HG02884 (cell line): ENCODE measurements at regions not wholly inside any gene's neighbourhood (a gene's known extent, or its start where the extent isn't known, plus 50 kb on each side); places are given as distances from the start of the nearest gene placed in this dataset.
"Not testable (repeated sequence)": the region's sequence is repeated elsewhere in the genome, so short reads cannot be mapped to it uniquely, and the experiment has no call there.

Experiments used
- ATAC-seq: cut with Tn5 transposase; IDR thresholded peaks from one replicate; pipeline ENCODE4 v1.9.1; 2021; ENCODE audit warnings: mild to moderate bottlenecking, moderate library complexity; ENCODE audit not compliant: unreplicated experiment

DNA sequence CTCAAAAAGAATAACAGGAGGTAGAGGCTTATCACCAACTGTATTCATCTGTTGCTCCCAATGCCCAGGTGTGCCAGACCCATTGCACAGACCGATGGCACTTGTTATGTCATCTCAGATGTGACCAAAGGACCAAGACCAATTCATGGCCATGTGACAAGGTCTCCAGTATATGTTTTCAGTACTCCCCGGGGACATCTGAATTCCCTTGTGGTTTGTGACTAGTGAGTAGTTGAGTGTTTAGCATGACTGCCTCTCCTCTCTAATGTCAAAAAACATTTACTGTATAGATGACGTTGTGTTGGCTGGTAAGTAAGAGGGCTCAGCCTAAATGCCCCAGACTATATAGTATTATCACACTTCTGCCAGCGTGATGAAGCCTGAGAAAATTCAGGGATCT lies 202.1 kb upstream of the SMIM30 start:
- no peak for ATAC-seq

DNA sequence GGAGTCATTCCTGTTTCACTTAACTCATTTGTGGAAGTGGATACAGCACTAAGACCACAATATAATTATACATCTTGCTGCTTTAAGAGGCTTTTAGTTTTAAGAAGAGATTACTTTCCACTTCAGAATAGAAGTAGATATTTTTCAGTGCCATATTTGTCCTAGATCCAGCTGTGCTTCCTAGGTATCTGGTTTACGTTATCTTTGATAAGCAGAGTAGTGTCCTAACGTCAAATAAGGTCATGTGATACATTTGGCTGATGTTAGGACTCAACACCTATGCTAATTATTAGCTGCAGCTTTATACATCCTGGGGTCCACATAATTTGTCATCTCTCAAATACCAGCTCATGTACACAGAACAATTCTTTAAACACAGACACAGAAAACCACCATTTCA lies 196.2 kb upstream of the SMIM30 start:
- no peak for ATAC-seq

DNA sequence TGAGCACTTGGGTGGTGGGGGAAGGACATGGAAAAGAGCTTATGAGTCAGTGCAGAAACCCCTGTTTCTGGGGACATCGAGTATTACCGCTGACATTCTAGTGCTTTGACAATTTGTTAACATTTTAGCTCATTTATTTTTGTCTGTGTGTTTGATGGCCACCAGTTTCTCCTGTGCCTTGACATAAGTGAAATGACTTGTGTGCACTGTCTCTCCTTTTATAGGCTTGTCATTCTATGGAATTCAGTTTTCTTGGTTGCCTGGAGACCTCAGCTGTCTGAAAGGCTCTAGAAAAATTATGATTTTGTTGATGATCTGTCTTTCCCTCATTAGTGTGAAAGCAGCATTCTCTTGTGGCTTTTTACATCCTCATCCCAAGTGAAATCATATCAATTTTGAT lies 190.0 kb upstream of the SMIM30 start:
- no peak for ATAC-seq

DNA sequence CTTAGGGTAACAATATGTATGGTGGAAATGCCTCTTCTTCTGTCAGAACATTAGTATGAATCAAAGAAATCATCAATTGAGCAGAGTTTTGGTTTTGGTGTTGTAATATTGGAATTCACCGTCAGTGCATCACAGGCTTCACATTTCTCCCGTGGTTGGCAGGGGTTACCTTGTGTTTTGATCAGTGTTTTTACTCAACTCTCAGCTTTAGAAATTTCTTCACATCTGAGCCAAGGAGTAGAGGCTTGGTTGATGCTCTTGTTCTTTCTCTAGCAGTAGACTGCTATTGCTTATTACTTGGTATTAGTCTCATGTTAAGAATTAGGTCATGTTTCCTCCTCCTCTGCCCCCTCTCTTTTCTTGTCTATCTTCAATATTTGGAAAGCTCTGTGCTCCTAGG lies 188.8 kb upstream of the SMIM30 start:
- no peak for ATAC-seq

DNA sequence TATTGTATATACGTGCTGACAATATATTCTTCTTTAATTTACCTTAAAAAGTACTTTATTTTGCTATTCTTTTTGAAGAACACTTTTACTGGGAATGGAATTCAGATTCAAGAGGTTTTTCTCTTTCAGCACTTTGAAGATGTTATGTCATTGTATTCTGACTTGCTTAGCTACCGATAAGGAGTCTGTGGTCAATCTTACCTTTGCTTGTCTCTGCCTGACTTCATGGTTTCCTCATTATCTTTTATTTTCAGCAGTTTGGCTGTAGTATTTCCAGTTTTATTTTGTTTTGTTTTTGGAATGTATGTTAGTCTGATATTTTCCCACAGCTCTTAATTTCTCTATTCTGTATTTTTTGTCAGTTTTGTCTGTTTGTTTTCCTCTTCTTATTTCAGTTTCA lies 187.9 kb upstream of the SMIM30 start:
- no peak for ATAC-seq

DNA sequence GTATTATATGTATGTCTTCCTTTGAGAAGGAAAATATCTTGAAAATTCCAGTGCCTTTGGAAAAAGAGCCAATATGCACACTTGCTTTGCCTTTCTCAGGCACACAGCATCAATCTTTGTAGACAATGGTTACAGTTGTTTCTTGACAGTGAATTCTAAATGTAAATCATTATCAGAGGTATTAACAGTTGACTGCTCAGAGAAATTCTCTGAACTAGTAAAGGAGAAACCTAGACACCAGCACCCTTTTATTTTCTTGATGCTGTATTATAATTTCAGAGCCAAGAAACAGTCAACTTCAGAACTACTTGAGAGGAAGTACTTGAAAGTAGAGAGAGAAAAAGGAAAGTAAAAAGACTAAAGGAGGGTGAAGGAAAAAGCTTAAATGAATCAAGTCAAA lies 185.8 kb upstream of the SMIM30 start:
- no peak for ATAC-seq

DNA sequence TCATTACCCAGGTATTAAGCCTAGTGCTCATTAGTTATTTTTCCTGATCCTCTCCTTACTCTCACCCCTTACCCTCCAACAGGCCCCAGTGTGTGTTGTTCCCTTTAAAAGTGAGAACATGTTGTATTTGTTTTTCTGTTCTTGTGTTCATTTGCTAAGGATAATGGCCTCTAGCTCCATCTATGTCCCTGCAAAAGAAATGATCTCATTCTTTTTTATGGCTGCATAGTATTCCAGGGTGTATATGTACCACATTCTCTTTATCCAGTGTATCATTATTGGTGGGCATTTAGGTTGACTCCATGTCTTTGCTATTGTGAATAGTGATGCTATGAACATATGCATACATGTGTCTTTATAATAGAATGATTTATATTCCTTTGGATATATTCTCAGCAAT lies 185.0 kb upstream of the SMIM30 start:
- not testable (repeated sequence) for ATAC-seq

DNA sequence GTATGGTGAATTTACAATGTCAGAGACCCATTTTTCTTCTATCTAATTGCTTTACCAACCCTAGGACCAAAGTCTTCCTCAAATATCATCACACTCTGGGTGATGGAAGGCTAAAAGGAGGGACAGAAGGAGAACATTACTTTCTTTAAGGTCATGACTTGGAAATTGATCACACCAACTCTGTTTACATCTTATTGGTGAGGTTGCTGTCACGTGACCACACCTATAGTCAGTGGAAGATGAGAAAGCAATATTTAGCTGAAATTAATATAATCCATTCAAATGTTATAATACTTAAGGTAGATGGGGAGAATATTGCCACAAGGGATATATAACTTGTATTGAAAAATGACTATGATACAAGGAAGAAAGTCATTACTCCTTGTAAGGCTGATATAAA lies 183.6 kb upstream of the SMIM30 start:
- no peak for ATAC-seq

DNA sequence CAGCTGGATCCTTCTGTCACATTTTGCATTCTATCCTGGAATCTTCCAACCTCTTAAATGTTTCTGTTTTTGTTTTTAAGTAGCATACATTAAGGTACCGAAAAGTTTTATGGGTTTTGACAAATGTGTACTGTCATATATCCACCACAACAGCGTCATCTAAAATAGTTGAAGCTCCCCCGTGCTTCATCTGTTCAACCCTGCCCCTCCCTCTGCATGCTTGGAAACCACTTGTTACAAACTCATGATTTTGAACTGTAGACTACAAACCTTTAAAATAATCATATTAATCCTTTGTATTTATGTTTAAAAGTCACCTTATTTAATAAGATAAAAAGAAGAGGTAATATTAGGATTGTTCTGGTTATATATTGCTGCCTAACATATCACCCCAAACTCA lies 182.8 kb upstream of the SMIM30 start:
- ATAC-seq, result no peak

DNA sequence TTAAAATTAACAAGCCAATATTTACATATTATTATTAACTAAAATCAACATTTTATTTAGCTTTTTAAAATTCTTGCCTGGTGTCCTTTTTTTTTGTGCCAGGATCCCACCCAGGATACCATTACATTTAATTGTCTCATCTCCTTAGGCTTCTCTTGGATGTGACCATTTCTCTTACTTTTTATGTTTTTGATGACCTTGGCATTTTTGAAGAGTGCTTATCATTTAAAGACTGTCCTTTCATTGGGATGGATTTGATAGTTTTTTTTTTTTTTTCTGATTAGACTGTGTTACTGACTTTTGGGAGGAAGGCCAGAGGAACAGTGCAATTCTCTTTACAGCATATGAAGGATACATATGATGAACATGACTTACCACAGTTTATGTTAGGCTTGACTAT lies 181.4 kb upstream of the SMIM30 start:
- no peak for ATAC-seq

DNA sequence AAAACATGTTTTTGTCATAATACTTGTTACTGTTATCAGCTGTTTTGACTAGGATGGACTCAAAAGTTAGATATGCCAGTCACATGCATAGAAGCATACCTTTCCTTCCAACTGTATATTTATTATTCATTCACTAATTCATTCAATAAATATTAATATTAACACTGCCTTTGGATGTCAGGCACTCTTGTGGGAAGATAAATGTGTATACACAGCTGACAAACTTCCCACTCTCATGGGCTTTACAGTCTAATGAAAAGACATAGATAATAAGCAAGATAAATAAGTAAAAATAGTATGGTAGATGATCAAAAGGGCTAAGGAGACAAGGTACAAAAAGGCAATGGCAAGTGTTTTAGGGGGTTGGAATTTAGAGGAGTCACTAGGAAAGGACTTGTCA lies 180.1 kb upstream of the SMIM30 start:
- no peak for ATAC-seq

DNA sequence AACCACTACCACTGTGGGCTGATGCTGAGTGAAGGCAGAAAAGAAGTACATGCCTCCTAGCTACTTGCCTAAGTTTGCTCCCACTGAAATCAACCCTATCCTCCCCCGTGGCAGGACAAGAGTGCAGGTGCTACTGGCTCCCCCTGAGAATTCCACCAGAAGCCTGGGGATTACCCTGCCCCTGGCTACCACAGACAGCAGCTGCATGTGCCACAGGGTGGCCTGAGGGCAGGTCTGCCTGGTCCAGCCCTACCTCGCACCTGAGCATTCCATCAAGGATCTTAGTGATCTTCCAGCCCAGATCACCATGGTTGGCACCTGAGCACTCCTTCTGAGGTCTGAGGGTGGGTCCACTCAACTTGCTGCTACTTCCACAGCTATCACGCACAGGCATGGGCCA lies 176.4 kb upstream of the SMIM30 start:
- no peak for ATAC-seq

DNA sequence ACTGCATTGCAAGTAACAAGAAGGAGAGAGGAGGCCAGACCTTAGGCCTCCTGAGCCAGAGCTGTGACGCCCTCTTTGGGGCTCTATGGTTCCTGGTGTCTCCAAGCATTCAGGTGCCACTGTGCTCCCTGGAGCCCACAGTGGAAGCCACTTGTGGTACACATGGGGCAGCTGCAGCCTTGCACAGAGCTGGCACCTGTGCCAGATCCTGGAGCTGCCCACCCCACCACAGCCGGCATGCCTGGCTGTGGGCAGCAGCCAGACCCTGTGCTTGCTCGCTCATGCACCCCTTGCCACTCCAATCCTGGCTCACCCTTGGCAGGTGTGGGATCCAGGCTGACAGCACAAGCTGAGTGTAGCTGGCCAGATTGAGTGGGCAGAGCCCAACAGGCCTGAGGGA lies 173.8 kb upstream of the SMIM30 start:
- ATAC-seq, result no peak

DNA sequence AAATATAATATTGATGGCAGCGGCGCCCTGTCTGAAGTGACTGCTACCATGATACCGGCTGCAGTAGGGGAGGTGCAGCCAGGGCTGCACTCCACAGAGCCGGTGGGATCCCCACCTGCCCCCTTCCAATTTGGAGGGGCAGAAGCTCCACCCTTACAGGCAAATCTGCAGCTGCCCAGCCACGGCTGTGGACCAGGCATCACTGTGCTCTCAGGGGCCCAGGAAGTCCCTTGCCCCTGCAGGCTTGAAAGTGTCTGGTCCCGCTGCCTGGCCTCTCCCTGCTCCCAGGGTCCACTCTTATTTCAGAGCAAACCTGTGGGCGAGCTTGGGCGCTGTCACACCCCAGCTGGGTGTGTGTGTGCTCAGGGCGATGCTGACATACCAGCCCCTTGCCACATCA lies 172.7 kb upstream of the SMIM30 start:
- no peak for ATAC-seq

DNA sequence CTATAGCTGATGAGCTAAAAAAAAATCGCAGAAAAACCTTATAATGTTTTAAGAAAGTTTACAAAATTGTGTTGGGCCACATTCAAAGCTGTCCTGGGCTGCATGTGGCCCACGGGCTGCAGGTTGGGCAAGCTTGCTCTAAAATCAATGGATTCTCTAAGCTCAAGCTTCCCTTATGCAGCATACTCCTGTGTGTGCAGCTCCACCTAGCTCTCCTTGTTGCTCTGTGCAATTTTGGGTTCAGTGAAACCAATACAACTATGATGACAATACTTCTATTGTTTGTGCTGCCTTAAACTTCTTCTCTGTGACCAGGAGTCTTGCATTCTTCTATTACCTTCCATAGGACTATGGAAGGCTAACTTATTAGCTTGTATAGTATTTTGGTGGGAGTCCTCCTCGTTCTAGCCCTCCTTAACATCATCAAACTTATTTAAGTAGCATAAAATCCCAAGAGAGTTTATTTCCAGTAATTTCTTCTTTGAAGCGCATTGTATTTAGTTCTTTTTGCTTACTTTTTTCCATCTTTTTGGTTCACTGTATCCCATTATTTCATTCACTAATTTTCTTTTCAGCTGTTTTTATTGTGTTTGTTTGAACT lies 170.9 kb upstream of the SMIM30 start:
- peak; percentile 78 for ATAC-seq

DNA sequence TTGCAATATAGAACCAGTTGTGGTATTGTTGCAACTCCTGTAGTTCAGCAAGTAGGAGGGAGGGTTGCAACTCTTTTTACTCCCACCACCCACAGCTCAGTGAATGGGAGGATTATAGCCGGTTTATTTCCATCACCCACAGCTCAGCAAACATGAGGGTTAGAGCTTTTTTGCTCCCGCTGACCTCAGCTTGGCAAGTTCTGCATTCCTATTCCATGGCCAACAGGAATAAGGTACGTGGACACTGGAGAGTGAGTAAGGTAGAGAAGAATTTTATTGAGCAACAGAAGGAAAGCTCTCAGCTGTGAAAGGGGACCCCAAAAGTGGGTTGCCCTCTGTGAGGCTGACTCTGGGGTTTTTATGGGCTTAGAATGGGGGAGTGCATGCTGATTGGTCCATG lies 167.1 kb upstream of the SMIM30 start:
- no peak for ATAC-seq

DNA sequence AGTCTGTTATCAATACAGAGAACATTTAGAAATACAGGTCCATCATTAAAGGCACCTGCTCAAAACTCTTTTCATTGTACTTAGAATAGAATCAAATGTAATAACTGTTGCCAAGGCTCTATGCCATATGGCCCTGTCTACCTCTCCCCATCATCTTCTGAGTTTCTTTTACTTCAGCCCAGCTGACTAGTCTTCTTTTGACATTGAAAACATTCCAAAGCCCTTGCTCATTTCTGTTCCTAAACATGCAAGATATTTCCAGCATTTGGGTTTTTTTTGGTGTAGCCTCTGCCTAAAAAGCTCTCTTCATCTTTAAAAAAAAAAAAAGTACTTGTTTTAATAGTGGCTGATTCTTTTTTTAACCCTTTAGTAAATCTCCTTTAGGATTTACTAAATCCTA lies 165.5 kb upstream of the SMIM30 start:
- ATAC-seq, result no peak

DNA sequence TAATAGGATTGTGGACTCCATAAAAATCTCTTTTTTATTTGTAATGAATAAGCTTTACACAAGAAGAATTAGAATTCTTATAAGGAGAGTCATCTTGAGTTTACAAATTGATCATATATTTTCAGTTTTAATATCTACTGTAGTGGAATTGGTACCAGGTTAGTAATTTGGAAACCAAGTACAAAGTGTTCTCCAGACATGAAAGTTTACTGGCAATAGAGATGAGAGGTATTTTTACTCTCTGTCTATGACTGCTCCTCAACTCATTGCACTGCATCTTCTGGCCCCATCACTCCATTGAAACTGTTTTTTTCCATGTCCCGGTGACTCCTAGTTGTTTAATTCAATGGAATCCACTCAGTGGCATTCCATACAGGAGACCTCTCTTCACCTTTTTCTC lies 164.5 kb upstream of the SMIM30 start:
- peak; percentile 72 for ATAC-seq

DNA sequence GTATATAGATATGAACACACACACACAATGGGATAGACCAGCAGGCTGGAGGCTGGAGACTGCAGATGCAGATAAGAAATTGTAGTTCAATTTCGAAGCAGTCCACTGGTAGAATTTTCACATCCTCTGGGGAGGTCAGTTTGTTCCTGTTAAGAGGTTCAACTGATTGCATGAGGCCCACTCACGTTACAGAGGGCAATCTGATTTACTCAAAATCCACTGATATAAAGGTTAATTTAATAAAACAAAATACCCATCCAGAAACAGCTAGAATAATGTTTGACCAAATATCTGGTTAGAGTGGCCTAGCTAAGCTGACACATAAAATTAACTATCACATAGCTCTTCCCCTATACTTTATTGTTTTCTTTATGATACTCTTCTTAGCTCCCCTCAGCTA lies 162.9 kb upstream of the SMIM30 start:
- ATAC-seq, result no peak

DNA sequence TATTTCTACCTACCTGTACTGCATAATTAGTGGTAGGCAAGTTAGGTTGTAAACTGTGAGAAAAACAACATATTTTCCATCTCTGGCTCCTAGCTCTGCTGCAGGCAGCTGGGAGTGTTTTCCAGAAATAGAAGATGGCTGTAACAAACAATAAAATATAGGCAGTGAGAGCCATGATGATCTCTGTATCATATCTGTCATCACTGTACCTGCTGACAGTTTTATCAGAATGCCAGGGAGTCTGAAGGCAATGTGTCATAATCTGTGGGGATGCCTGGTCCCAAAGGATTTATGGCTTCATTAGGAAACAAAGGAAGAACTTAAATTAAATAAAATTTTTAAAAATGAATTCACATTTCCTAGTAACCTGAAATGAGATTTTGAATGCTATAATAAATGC lies 160.9 kb upstream of the SMIM30 start:
- no peak for ATAC-seq

DNA sequence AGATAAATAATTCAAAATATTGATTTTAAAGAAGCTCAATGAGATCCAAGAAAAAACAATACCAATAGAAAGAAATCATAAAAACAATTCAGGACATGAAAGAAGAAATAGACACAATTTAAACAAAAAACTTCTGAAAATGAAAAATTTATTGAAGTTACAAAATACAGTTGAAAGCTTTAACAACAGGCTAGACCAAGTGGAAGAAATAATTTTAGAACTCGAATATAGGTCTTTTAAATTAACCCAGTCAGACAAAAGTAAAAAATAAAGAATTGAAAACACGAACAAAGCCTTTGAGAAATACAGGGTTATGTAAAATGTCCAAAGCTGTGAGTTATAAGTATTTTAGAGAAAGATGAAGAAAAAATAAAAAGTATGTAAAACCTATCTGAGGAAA lies 152.4 kb upstream of the SMIM30 start:
- ATAC-seq, result no peak

DNA sequence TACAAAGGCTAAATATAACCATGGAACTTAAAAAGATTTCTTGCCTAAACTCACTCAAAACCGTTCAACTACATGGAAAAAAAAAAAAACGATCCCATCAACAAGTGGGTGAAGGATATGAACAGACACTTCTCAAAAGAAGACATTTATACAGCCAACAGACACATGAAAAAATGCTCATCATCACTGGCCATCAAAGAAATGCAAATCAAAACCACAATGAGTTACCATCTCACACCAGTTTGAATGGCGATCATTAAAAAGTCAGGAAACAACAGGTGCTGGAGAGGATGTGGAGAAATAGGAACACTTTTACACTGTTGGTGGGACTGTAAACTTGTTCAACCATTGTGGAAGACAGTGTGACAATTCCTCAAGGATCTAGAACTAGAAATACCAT lies 151.2 kb upstream of the SMIM30 start:
- ATAC-seq, result not testable (repeated sequence)

DNA sequence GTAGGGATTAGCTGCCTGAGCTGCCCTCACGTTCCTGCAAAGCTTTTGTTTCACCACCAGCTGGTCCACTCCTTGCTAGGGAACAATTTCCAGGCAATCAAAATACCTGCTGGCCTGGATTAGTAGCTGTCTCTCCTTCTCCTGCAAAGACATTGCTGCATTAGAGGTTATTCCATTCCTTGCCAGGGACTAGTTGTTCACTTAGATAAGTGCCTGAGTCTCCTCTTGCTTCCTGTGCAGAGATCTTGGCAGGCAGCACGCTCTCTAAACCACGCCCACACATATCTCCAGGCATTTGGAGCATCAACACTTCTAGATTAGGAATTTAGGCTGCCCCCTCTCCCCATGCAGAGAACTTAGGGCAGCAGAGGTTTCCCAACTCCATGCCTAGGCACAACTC lies 150.4 kb upstream of the SMIM30 start:
- no peak for ATAC-seq

DNA sequence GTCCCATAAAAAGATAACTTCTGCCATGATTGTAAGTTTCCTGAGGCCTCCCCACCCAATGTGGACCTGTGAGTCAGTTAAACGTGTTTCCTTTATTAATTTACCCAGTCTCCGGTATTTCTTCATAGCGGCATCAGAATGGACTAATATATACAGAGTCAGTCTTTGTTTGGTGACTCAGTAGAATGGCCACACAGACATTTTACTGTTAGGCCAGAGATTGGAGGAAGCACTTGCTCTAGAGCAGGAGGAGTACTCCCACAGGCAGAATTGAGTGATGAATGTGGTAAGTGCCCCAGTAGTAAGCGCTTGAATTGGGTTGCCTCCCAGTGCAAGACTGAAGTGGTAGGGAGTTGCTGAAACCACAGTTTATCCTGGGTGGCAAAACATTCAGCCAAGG lies 149.5 kb upstream of the SMIM30 start:
- ATAC-seq, result no peak
